Endothelial cell of umbilical vein (primary cell): ENCODE measurements at regions not wholly inside any gene's neighbourhood (a gene's known extent, or its start where the extent isn't known, plus 50 kb on each side); places are given as distances from the start of the nearest gene placed in this dataset.

Experiments
- BruUV-seq: library from RNA; stranded (reverse); fragments of 400-500 nt; replicated peaks from 2 replicates; lab custom pipeline; 2021; lab: Mats Ljungman, UMichigan
- CTCF ChIA-PET: fragments of 300-600, 350-600 bp; sonication (Branson Sonifier 250); formaldehyde crosslinking; loops from one replicate; lab custom pipeline; 2021; ENCODE audit warnings: antibody characterized with exemption, inconsistent platforms; lab: Charles Lee
- POLR2A ChIA-PET: fragments of 300-600, 350-600 bp; sonication (Branson Sonifier 250); formaldehyde crosslinking; loops from one replicate; lab custom pipeline; 2021; ENCODE audit warnings: antibody characterized with exemption, inconsistent platforms; lab: Charles Lee
- DNase-seq: peaks from one replicate; pipeline ENCODE4 v3.0.0-alpha.2; 2011; ENCODE audit warnings: low read depth, low spot score
- FAIRE-seq: peaks from 2 replicates; lab custom pipeline; 2011; peaks lifted over from hg19 to GRCh38; lab: Jason Lieb, UNC
- H2AFZ ChIP-seq: 2 replicates; pipeline ENCODE4 v1.6.0; 2012; ENCODE audit warnings: low read depth, low read length, control low read depth, inconsistent platforms
- H3K27ac ChIP-seq: 2 replicates; pipeline ENCODE4 v1.5.1; 2011; ENCODE audit warnings: low read depth, mild to moderate bottlenecking, control low read depth, low read length, moderate library complexity; ENCODE audit not compliant: insufficient read depth
- H3K27me3 ChIP-seq, 2 experiments: 2 replicates each; pipeline versions ENCODE4 v1.6.0 to v1.6.1; 2011; ENCODE audit warnings: low read length in 2 of 2, mixed read lengths in 1 of 2; ENCODE audit not compliant: control insufficient read depth in 2 of 2, insufficient read depth in 2 of 2
- H3K36me3 ChIP-seq, 2 experiments: 2 replicates in 1 of 2; 3 replicates in 1 of 2; pipeline ENCODE4 v1.5.1; 2011; ENCODE audit warnings: low read length in 2 of 2, mild to moderate bottlenecking in 1 of 2, moderate library complexity in 1 of 2; ENCODE audit not compliant: control insufficient read depth in 2 of 2, insufficient read depth in 2 of 2; ENCODE audit errors: extremely low read depth in 1 of 2
- H3K4me1 ChIP-seq: 3 replicates; pipeline ENCODE4 v1.5.1; 2011; ENCODE audit warnings: mild to moderate bottlenecking, low read length; ENCODE audit not compliant: control insufficient read depth, insufficient read depth; ENCODE audit errors: extremely low read depth
- H3K4me2 ChIP-seq: 2 replicates; pipeline ENCODE4 v1.6.1; 2011; ENCODE audit warnings: low read length, control low read depth, mixed read lengths; ENCODE audit not compliant: insufficient read depth
- H3K4me3 ChIP-seq, 3 experiments: fragments of 200-600 bp in 1 of 3; sonication (generic), shearing (Covaris generic) in 1 of 3; replicated peaks in 1 of 3; 2 replicates each; pipeline ENCODE4 v1.5.1; 2011 to 2016; ENCODE audit warnings: control low read depth in 3 of 3, low read length in 3 of 3, mild to moderate bottlenecking in 2 of 3, inconsistent platforms in 1 of 3, low read depth in 1 of 3, moderate library complexity in 1 of 3; ENCODE audit not compliant: insufficient read depth in 1 of 3
- H3K79me2 ChIP-seq: 2 replicates; pipeline ENCODE4 v1.6.0; 2012; ENCODE audit warnings: low read length, inconsistent platforms; ENCODE audit not compliant: control insufficient read depth, insufficient read depth
- H3K9ac ChIP-seq: replicated peaks from 2 replicates; pipeline ENCODE3; 2011; ENCODE audit warnings: low read length, control low read depth; ENCODE audit not compliant: insufficient read depth; ENCODE audit errors: extremely low read depth
- H3K9me1 ChIP-seq: replicated peaks from 3 replicates; pipeline ENCODE4 v1.6.0; 2011; ENCODE audit warnings: mild to moderate bottlenecking, low read length; ENCODE audit not compliant: control insufficient read depth, insufficient read depth; ENCODE audit errors: extremely low read depth
- H3K9me3 ChIP-seq: replicated peaks from 2 replicates; pipeline ENCODE4 v1.5.1; 2012; ENCODE audit warnings: low read length, inconsistent platforms; ENCODE audit not compliant: control insufficient read depth, insufficient read depth
- H4K20me1 ChIP-seq: replicated peaks from 2 replicates; pipeline ENCODE3; 2011; ENCODE audit warnings: mild to moderate bottlenecking, low read length; ENCODE audit not compliant: control insufficient read depth, insufficient read depth; ENCODE audit errors: extremely low read depth
- EZH2 ChIP-seq: IDR thresholded peaks from 2 replicates; pipeline ENCODE4 v1.6.1; 2012; ENCODE audit warnings: borderline replicate concordance, low read depth, mild to moderate bottlenecking, moderate library complexity, low read length, inconsistent platforms; ENCODE audit not compliant: severe bottlenecking
- FOS ChIP-seq: IDR thresholded peaks from 2 replicates; pipeline ENCODE4 v1.6.1; 2011; ENCODE audit warnings: mild to moderate bottlenecking, low read length, moderate library complexity, borderline replicate concordance; ENCODE audit not compliant: insufficient read depth
- GATA2 ChIP-seq: IDR thresholded peaks from 2 replicates; pipeline ENCODE4 v1.7.0; 2011; ENCODE audit warnings: low read depth, mild to moderate bottlenecking, moderate library complexity, mixed read lengths, low read length; ENCODE audit not compliant: insufficient read length, insufficient read depth
- JUN ChIP-seq: IDR thresholded peaks from 2 replicates; pipeline ENCODE4 v1.6.1; 2011; ENCODE audit warnings: borderline replicate concordance, low read depth; ENCODE audit not compliant: insufficient read length, insufficient read depth
- MYC ChIP-seq: IDR thresholded peaks from one replicate; pipeline ENCODE4 v1.6.1; 2011; ENCODE audit warnings: mild to moderate bottlenecking, low read depth, low read length
- POLR2A ChIP-seq: IDR thresholded peaks from 2 replicates; pipeline ENCODE4 v1.6.1; 2012; ENCODE audit warnings: low read depth, mild to moderate bottlenecking, control low read depth, low read length
- POLR2AphosphoS5 ChIP-seq: IDR thresholded peaks from 2 replicates; pipeline ENCODE4 v1.6.1; 2012; ENCODE audit warnings: low read depth, mild to moderate bottlenecking, control low read depth, low read length, moderate library complexity; ENCODE audit not compliant: insufficient read depth
- dilution Hi-C: fragments of 300-500 bp; cut with MboI; formaldehyde crosslinking; loops from one replicate; pipeline ENCODE4 v1.15.0; 2019; ENCODE audit warnings: low sequenced_read_pairs; ENCODE audit not compliant: extremely low pct_ligation_motif_present
- intact Hi-C: fragments of 100-400 bp; cut with micrococcal nuclease; formaldehyde crosslinking; loops from one replicate; pipeline ENCODE4 v1.10.0; 2022
- TF ChIP-seq, protein P1 (sequence below), 2 donors: IDR thresholded peaks; 1 replicate in 1 of 2; 2 replicates in 1 of 2; pipeline ENCODE4 v1.5.1; 2011; ENCODE audit warnings: low read length in 2 of 2, mild to moderate bottlenecking in 2 of 2, moderate library complexity in 2 of 2, control low read depth in 1 of 2, inconsistent platforms in 1 of 2, low read depth in 1 of 2; ENCODE audit not compliant: insufficient read depth in 1 of 2; ENCODE audit errors: extremely low read depth in 1 of 2
- TF ChIP-seq, protein P2 (sequence below): IDR thresholded peaks from 2 replicates; pipeline ENCODE4 v1.6.1; 2011; ENCODE audit not compliant: insufficient read depth, insufficient read length

GRCh38 chr2:8583400-8584173, 98.3 kb upstream of the ID2 start:
- no peaks in the 10 kb centered on the region for H3K9me1 ChIP-seq
- intact Hi-C loops (loop anchor here (5.0 kb wide), 1 partner anchor 94 kb away; no protein-coding TSS in a partner anchor), dilution Hi-C loops (no loop called here)
- no peak for TF ChIP-seq JUN
- H3K4me1 ChIP-seq, result no peaks in the 10 kb centered on the region
- H3K4me3 ChIP-seq, result no peak overlapping the region
- no TSS peak for BruUV-seq
- no peak overlapping the region for H2AFZ ChIP-seq
- H4K20me1 ChIP-seq, result no peaks in the 10 kb centered on the region
- H3K36me3 ChIP-seq, result no peaks in the 10 kb centered on the region
- peak; percentile 38 for DNase-seq
- CTCF ChIA-PET, result interaction anchor here (0.6 kb wide), 1 partner anchor 14 kb away, joined by 3 read pairs; no protein-coding TSS in a partner anchor
- no peaks in the 10 kb centered on the region for H3K79me2 ChIP-seq
- H3K9ac ChIP-seq, result no peak overlapping the region
- H3K27ac ChIP-seq, result no peak overlapping the region
- no peaks in the 10 kb centered on the region for H3K27me3 ChIP-seq
- no peaks in the 10 kb centered on the region for H3K9me3 ChIP-seq
- no peak overlapping the region for H3K4me2 ChIP-seq
- no peak for FAIRE-seq
- POLR2A ChIA-PET, result no interaction called here

DNA sequence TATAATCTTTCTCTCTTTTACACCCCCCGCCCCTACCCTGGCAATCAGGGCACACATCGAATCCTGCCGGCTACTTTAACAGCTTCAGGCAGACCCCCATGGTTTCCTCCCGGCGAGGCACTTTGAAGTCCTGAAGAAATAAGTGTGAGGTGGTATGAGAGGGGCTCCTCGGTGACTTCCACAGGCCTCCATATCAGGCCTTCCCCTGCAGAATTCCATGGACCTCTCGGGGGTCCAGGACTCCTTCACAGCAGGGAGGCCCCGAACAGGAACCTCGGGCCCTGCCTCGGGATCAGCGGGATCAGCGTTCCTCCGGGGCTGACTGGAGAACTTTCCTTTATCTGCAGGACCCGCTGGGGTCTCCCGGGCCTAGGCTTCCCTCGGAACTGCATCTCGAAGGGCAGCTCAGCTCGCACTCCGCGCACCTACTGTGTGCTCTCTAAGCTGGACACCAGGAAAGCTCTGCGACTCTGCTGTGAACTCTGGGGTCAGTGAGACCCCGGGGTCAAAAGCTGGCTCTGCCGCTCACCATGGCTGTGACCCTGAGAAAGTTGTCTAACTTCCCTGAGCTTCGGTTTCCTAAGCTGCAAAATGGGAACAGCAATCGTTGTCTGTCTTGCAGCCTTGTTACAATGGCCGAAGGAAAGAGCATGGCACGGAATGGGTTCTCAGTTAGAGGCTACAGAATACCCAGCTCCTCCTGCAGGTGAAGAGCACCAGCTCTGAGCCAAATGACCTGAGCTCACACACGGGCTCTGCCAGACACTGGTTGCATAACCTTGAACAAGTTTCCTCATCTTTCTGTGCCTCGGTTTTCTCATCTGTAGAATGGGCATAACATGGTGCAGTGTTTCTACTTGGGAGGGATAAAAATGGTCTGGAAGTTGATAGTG, 97.4 kb upstream of the ID2 start:
- H3K9ac ChIP-seq, result no peak overlapping the region
- POLR2A ChIA-PET, result no interaction called here
- H3K4me1 ChIP-seq, result no peaks in the 10 kb centered on the region
- H3K9me1 ChIP-seq, result no peaks in the 10 kb centered on the region
- no peaks in the 10 kb centered on the region for H3K27me3 ChIP-seq
- CTCF ChIA-PET, result no interaction called here
- H3K79me2 ChIP-seq, result no peaks in the 10 kb centered on the region
- intact Hi-C loops, result loop anchor here (5.0 kb wide), 1 partner anchor 93 kb away; no protein-coding TSS in a partner anchor
- H3K4me3 ChIP-seq, result no peak overlapping the region
- TF ChIP-seq GATA2 (no peak), EZH2 (no peak), POLR2AphosphoS5 (no peak), MYC (no peak), FOS (no peak), JUN (no peak), POLR2A (no peak)
- TF ChIP-seq, protein P1, sequence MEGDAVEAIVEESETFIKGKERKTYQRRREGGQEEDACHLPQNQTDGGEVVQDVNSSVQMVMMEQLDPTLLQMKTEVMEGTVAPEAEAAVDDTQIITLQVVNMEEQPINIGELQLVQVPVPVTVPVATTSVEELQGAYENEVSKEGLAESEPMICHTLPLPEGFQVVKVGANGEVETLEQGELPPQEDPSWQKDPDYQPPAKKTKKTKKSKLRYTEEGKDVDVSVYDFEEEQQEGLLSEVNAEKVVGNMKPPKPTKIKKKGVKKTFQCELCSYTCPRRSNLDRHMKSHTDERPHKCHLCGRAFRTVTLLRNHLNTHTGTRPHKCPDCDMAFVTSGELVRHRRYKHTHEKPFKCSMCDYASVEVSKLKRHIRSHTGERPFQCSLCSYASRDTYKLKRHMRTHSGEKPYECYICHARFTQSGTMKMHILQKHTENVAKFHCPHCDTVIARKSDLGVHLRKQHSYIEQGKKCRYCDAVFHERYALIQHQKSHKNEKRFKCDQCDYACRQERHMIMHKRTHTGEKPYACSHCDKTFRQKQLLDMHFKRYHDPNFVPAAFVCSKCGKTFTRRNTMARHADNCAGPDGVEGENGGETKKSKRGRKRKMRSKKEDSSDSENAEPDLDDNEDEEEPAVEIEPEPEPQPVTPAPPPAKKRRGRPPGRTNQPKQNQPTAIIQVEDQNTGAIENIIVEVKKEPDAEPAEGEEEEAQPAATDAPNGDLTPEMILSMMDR (IDR thresholded peaks at IDR 0.05; ENCODE audit: extremely low read depth in 1 of 2, insufficient read depth in 1 of 2, low read depth in 1 of 2, low read length in 2 of 2), result no peak
- TF ChIP-seq, protein P2, sequence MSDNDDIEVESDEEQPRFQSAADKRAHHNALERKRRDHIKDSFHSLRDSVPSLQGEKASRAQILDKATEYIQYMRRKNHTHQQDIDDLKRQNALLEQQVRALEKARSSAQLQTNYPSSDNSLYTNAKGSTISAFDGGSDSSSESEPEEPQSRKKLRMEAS, result no peak
- no peaks in the 10 kb centered on the region for H4K20me1 ChIP-seq
- DNase-seq (no peak), FAIRE-seq (no peak)
- no peak overlapping the region for H3K4me2 ChIP-seq
- no peaks in the 10 kb centered on the region for H3K9me3 ChIP-seq
- BruUV-seq, result no TSS peak
- dilution Hi-C loops, result no loop called here
- H3K36me3 ChIP-seq, result no peaks in the 10 kb centered on the region
- no peak overlapping the region for H3K27ac ChIP-seq
- no peak overlapping the region for H2AFZ ChIP-seq
